ENCODE measurements at regions not wholly inside any gene's neighbourhood (a gene's known extent, or its start where the extent isn't known, plus 50 kb on each side); places are given as distances from the start of the nearest gene placed in this dataset.

GRCh38 chr10:33799281-33799943 is 464.9 kb upstream of the NRP1 start (continued):
- TF ChIP-seq JUND (IDR thresholded peaks at IDR 0.05; ENCODE audit: low read length) (no peak), SP4 (IDR thresholded peaks at IDR 0.05; ENCODE audit: low read length) (no peak), PHF8 (conservative IDR thresholded peaks at IDR 0.05; ENCODE audit: low read depth, low read length) (no peak), ATF2 (IDR thresholded peaks at IDR 0.05; ENCODE audit: low read length) (no peak), SAP30 (IDR thresholded peaks at IDR 0.05; ENCODE audit: insufficient read depth, insufficient replicate concordance, low read length) (no peak), SRF (IDR thresholded peaks at IDR 0.05; ENCODE audit: low read depth, low read length) (no peak), KDM5A (IDR thresholded peaks at IDR 0.05; ENCODE audit: low read length) (no peak)

All from H1 (cell line).